NCI-H526 (cell line): ENCODE measurements at regions not wholly inside any gene's neighbourhood (a gene's known extent, or its start where the extent isn't known, plus 50 kb on each side); places are given as distances from the start of the nearest gene placed in this dataset.

Experiments
- DNase-seq, 2 experiments: peaks; one replicate each; lab custom pipeline; 2025; lab: John Stamatoyannopoulos, UW

GRCh38 chr6:156053626-156054025 is 598.0 kb upstream of the NOX3 start:
- DNase-seq = no peak

- DNase-seq = no peak
These were observed 591.3 kb upstream of the NOX3 start for GRCh38 chr6:156046841-156047449.

- no peak for DNase-seq
These were observed 590.6 kb upstream of the NOX3 start for GRCh38 chr6:156046268-156046665.

- DNase-seq = no peak
These were observed 590.0 kb upstream of the NOX3 start for GRCh38 chr6:156045401-156046267.

GRCh38 chr6:156033598-156033997 is 578.0 kb upstream of the NOX3 start:
- DNase-seq = no peak

GRCh38 chr6:156031516-156031915 is 575.9 kb upstream of the NOX3 start:
- DNase-seq = no peak

- DNase-seq = no peak
These were observed 574.4 kb upstream of the NOX3 start for GRCh38 chr6:156030053-156030452.

- DNase-seq = no peak
These were observed 573.8 kb upstream of the NOX3 start for GRCh38 chr6:156029286-156029985.

GRCh38 chr6:156028335-156029131 is 572.9 kb upstream of the NOX3 start:
- peak; percentile 96 to 97 for DNase-seq

GRCh38 chr6:156027248-156027626 is 571.6 kb upstream of the NOX3 start:
- no peak for DNase-seq

- DNase-seq = no peak
These were observed 571.0 kb upstream of the NOX3 start for GRCh38 chr6:156026486-156027247.

- no peak for DNase-seq
These were observed 568.7 kb upstream of the NOX3 start for GRCh38 chr6:156024339-156024738.

- no peak for DNase-seq
These were observed 566.2 kb upstream of the NOX3 start for GRCh38 chr6:156021746-156022396.

- DNase-seq = no peak
These were observed 562.2 kb upstream of the NOX3 start for GRCh38 chr6:156017838-156018237.

- no peak for DNase-seq
These were observed 560.7 kb upstream of the NOX3 start for GRCh38 chr6:156016186-156016976.

- no peak for DNase-seq
These were observed 557.5 kb upstream of the NOX3 start for GRCh38 chr6:156013155-156013554.

- no peak for DNase-seq
These were observed 554.0 kb upstream of the NOX3 start for GRCh38 chr6:156009656-156010055.

GRCh38 chr6:156004796-156005195 is 549.2 kb upstream of the NOX3 start:
- no peak for DNase-seq

- no peak for DNase-seq
These were observed 540.5 kb upstream of the NOX3 start for GRCh38 chr6:155996151-155996550.

- no peak for DNase-seq
These were observed 539.6 kb upstream of the NOX3 start for GRCh38 chr6:155995281-155995680.
